IMR-90 (cell line): ENCODE measurements at regions not wholly inside any gene's neighbourhood (a gene's known extent, or its start where the extent isn't known, plus 50 kb on each side); places are given as distances from the start of the nearest gene placed in this dataset.

Experiments
- ATAC-seq: fragments of 200-7000 bp; cut with Tn5 transposase; 2 replicates; pipeline ENCODE4 v1.9.1; 2020; ENCODE audit warnings: low read depth, mild to moderate bottlenecking, moderate library complexity
- BruUV-seq: library from RNA; stranded (reverse); fragments of 400-500 nt; replicated peaks from 2 replicates; lab custom pipeline; 2021; lab: Mats Ljungman, UMichigan
- CTCF ChIA-PET: fragments of 300-600 bp; formaldehyde crosslinking; extraction: SDS; loops from one replicate; lab custom pipeline; 2021; ENCODE audit warnings: antibody characterized with exemption; lab: Yijun Ruan, JAX
- POLR2A ChIA-PET: fragments of 300-600 bp; sonication (Branson Sonifier 250); formaldehyde crosslinking; loops from one replicate; lab custom pipeline; 2022; ENCODE audit warnings: antibody characterized with exemption; ENCODE audit not compliant: unreplicated experiment; lab: Charles Lee
- DNase-seq: peaks from one replicate; pipeline ENCODE4 v3.0.0; 2013
- H2AFZ ChIP-seq: replicated peaks from 2 replicates; pipeline ENCODE3; 2013; ENCODE audit warnings: low read length, mild to moderate bottlenecking; ENCODE audit not compliant: poor library complexity
- H2AK5ac ChIP-seq: 2 replicates; pipeline ENCODE4 v1.6.1; 2013; ENCODE audit warnings: low read depth, low read length, inconsistent platforms
- H2AK9ac ChIP-seq: replicated peaks from 2 replicates; pipeline ENCODE3; 2013; ENCODE audit warnings: mild to moderate bottlenecking, low read depth, low read length, moderate library complexity; ENCODE audit not compliant: poor library complexity
- H2BK120ac ChIP-seq: 2 replicates; pipeline ENCODE4 v1.6.1; 2013; ENCODE audit warnings: low read depth, low read length, inconsistent platforms
- H2BK15ac ChIP-seq: 3 replicates; pipeline ENCODE4 v1.6.1; 2013; ENCODE audit warnings: low read depth, low read length, inconsistent platforms
- H2BK20ac ChIP-seq: 2 replicates; pipeline ENCODE4 v1.6.1; 2013; ENCODE audit warnings: low read depth, mild to moderate bottlenecking, inconsistent platforms, low read length, moderate library complexity
- H2BK5ac ChIP-seq: 2 replicates; pipeline ENCODE4 v1.6.1; 2013; ENCODE audit warnings: mild to moderate bottlenecking, low read depth, low read length, inconsistent platforms; ENCODE audit not compliant: poor library complexity, severe bottlenecking
- H3K14ac ChIP-seq: replicated peaks from 2 replicates; pipeline ENCODE4 v1.6.1; 2013; ENCODE audit warnings: low read depth, low read length, inconsistent platforms
- H3K18ac ChIP-seq: 2 replicates; pipeline ENCODE4 v1.6.1; 2013; ENCODE audit warnings: low read depth, low read length, control low read depth
- H3K23ac ChIP-seq: 2 replicates; pipeline ENCODE4 v1.6.1; 2013; ENCODE audit warnings: low read depth, low read length, inconsistent platforms
- H3K27ac ChIP-seq: 2 replicates; pipeline ENCODE4 v1.5.1; 2013; ENCODE audit warnings: mild to moderate bottlenecking, control low read depth, low read length; ENCODE audit not compliant: insufficient read depth
- H3K27me3 ChIP-seq: 2 replicates; pipeline ENCODE4 v1.6.1; 2013; ENCODE audit warnings: low read length; ENCODE audit not compliant: control insufficient read depth, insufficient read depth
- H3K36me3 ChIP-seq: 2 replicates; pipeline ENCODE4 v1.6.1; 2013; ENCODE audit warnings: low read length, mixed read lengths; ENCODE audit not compliant: control insufficient read depth, insufficient read depth
- H3K4ac ChIP-seq: 2 replicates; pipeline ENCODE4 v1.6.1; 2013; ENCODE audit warnings: low read depth, low read length, inconsistent platforms
- H3K4me1 ChIP-seq: 2 replicates; pipeline ENCODE4 v1.6.1; 2013; ENCODE audit warnings: low read length, mixed read lengths; ENCODE audit not compliant: control insufficient read depth, insufficient read depth
- H3K4me2 ChIP-seq: 2 replicates; pipeline ENCODE4 v1.6.1; 2013; ENCODE audit warnings: low read depth, mild to moderate bottlenecking, control low read depth, low read length, moderate library complexity
- H3K4me3 ChIP-seq: 2 replicates; pipeline ENCODE4 v1.5.1; 2013; ENCODE audit warnings: low read depth, mild to moderate bottlenecking, control low read depth, low read length, moderate library complexity; ENCODE audit not compliant: insufficient read depth
- H3K56ac ChIP-seq: 2 replicates; pipeline ENCODE4 v1.6.1; 2013; ENCODE audit warnings: low read length, inconsistent platforms; ENCODE audit not compliant: insufficient read depth; ENCODE audit errors: extremely low read depth
- H3K79me1 ChIP-seq, 2 experiments: 2 replicates each; pipeline ENCODE4 v1.6.1; 2013; ENCODE audit warnings: low read length in 2 of 2, inconsistent platforms in 1 of 2, low read depth in 1 of 2
- H3K9ac ChIP-seq: 2 replicates; pipeline ENCODE4 v1.6.1; 2013; ENCODE audit warnings: low read depth, low read length, control low read depth
- H3K9me1 ChIP-seq: 2 replicates; pipeline ENCODE4 v1.6.1; 2013; ENCODE audit warnings: low read length, inconsistent platforms; ENCODE audit not compliant: insufficient read depth
- H3K9me3 ChIP-seq: 2 replicates; pipeline ENCODE4 v1.6.1; 2013; ENCODE audit warnings: low read length; ENCODE audit not compliant: control insufficient read depth, insufficient read depth
- H4K20me1 ChIP-seq: 2 replicates; pipeline ENCODE4 v1.6.1; 2013; ENCODE audit warnings: low read length, inconsistent platforms; ENCODE audit not compliant: insufficient read depth
- H4K5ac ChIP-seq: 2 replicates; pipeline ENCODE4 v1.6.1; 2013; ENCODE audit warnings: mild to moderate bottlenecking, low read depth, low read length, control low read depth
- H4K8ac ChIP-seq, 2 experiments: 2 replicates each; pipeline ENCODE4 v1.6.1; 2013; ENCODE audit warnings: low read depth in 2 of 2, low read length in 2 of 2, control low read depth in 1 of 2, inconsistent platforms in 1 of 2
- H4K91ac ChIP-seq: 2 replicates; pipeline ENCODE4 v1.6.1; 2013; ENCODE audit warnings: low read depth, low read length, inconsistent platforms; ENCODE audit not compliant: insufficient read depth
- CEBPB ChIP-seq: IDR thresholded peaks from 2 replicates; pipeline ENCODE4 v1.6.1; 2012; ENCODE audit warnings: low read depth, low read length, improper control_type of control experiment
- CHD1 ChIP-seq: IDR thresholded peaks from 2 replicates; pipeline ENCODE4 v1.6.1; 2012; ENCODE audit warnings: low read depth, low read length, improper control_type of control experiment
- WGBS, 2 experiments: methylation state at CpG; one replicate each; pipeline versions ENCODE4 v1.1.5 to v1.1.7; 2013; ENCODE audit warnings: missing lambda C conversion rate in 2 of 2; ENCODE audit not compliant: insufficient read length in 1 of 2; ENCODE audit errors: extremely low coverage in 2 of 2; 5-methylcytosine and 5-hydroxymethylcytosine counted together
- dilution Hi-C: fragments of 300-500 bp; cut with HindIII; formaldehyde crosslinking; loops from one replicate; pipeline ENCODE4 v1.14.3; 2018; ENCODE audit warnings: low sequenced_read_pairs; ENCODE audit not compliant: unreplicated experiment
- in situ Hi-C: fragments of 300-500 bp; cut with MboI; formaldehyde crosslinking; loops from 3 replicates; pipeline ENCODE4 v1.14.3; 2019; ENCODE audit warnings: low sequenced_read_pairs, inconsistent platforms, mixed read lengths
- intact Hi-C: fragments of 100-400 bp; cut with micrococcal nuclease; formaldehyde crosslinking; loops from 2 replicates; pipeline ENCODE4 v1.10.0; 2022
- TF ChIP-seq, protein P1 (sequence below): fragments of 150-350 bp; IDR thresholded peaks from 2 replicates; pipeline ENCODE4 v1.6.1; 2017; ENCODE audit warnings: mild to moderate bottlenecking, antibody characterized with exemption, low read length, low read depth

GRCh38 chr1:222358100-222358499 is 189.8 kb downstream of the HHIPL2 start:
- H3K9me1 ChIP-seq, result no peaks in the 10 kb centered on the region
- H3K18ac ChIP-seq, result no peak overlapping the region
- DNase-seq (no peak), ATAC-seq (no peak)
- no peak overlapping the region for H3K27ac ChIP-seq
- no peaks in the 10 kb centered on the region for H3K79me1 ChIP-seq
- no peak overlapping the region for H4K5ac ChIP-seq
- H3K27me3 ChIP-seq, result no peaks in the 10 kb centered on the region
- H2BK5ac ChIP-seq, result no peak overlapping the region
- H3K4ac ChIP-seq, result no peak overlapping the region
- in situ Hi-C loops (no loop called here), dilution Hi-C loops (no loop called here), intact Hi-C loops (no loop called here)
- no peaks in the 10 kb centered on the region for H3K4me1 ChIP-seq
- no CpG with 5 or more reads among the region's 1 CpG for WGBS, 2 experiments
- no peak overlapping the region for H2AK5ac ChIP-seq
- H3K4me3 ChIP-seq, result no peak overlapping the region
- no peak overlapping the region for H3K9ac ChIP-seq
- no TSS peak for BruUV-seq
- no peak overlapping the region for H3K4me2 ChIP-seq
- CTCF ChIA-PET, result no interaction called here
- no peak overlapping the region for H3K56ac ChIP-seq
- H2BK15ac ChIP-seq, result no peak overlapping the region
- no peak overlapping the region for H3K23ac ChIP-seq
- no peak overlapping the region for H4K8ac ChIP-seq
- H3K14ac ChIP-seq, result no peak overlapping the region
- H3K36me3 ChIP-seq, result no peaks in the 10 kb centered on the region
- H4K20me1 ChIP-seq, result no peaks in the 10 kb centered on the region
- POLR2A ChIA-PET, result no interaction called here
- H2BK120ac ChIP-seq, result no peak overlapping the region
- no peak overlapping the region for H2AFZ ChIP-seq
- H2AK9ac ChIP-seq, result no peak overlapping the region
- TF ChIP-seq, protein P1, sequence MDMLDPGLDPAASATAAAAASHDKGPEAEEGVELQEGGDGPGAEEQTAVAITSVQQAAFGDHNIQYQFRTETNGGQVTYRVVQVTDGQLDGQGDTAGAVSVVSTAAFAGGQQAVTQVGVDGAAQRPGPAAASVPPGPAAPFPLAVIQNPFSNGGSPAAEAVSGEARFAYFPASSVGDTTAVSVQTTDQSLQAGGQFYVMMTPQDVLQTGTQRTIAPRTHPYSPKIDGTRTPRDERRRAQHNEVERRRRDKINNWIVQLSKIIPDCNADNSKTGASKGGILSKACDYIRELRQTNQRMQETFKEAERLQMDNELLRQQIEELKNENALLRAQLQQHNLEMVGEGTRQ, result no peak
- no peak for TF ChIP-seq CHD1
- no peak for TF ChIP-seq CEBPB
- no peak overlapping the region for H4K91ac ChIP-seq
- H2BK20ac ChIP-seq, result no peak overlapping the region
- no peaks in the 10 kb centered on the region; the same call in 1 of the 2 replicates for H3K9me3 ChIP-seq
